WTC11 (cell line): ENCODE measurements at regions not wholly inside any gene's neighbourhood (a gene's known extent, or its start where the extent isn't known, plus 50 kb on each side); places are given as distances from the start of the nearest gene placed in this dataset.

ENCODE experiments used
- AFF4 ChIP-seq: sonication (generic); formaldehyde crosslinking; IDR thresholded peaks from 2 replicates; pipeline ENCODE4 v1.8.1; 2023; ENCODE audit warnings: mild to moderate bottlenecking, missing genetic modification reagents, borderline replicate concordance
- ARID4B ChIP-seq: sonication (generic); formaldehyde crosslinking; IDR thresholded peaks from 2 replicates; pipeline ENCODE4 v1.8.0; 2023; ENCODE audit warnings: missing genetic modification reagents, mild to moderate bottlenecking, borderline replicate concordance
- ATF1 ChIP-seq: sonication (generic); formaldehyde crosslinking; IDR thresholded peaks from 2 replicates; pipeline ENCODE4 v1.8.1; 2023; ENCODE audit warnings: mild to moderate bottlenecking, moderate library complexity, missing genetic modification reagents
- CTCF ChIP-seq: fragments of 200-600 bp; IDR thresholded peaks from 2 replicates; pipeline ENCODE4 v1.8.0; 2022; ENCODE audit warnings: antibody characterized with exemption
- JAZF1 ChIP-seq: fragments of 250-450 bp; sonication (Bioruptor Pico); IDR thresholded peaks from 2 replicates; pipeline ENCODE4 v1.9.0; 2021; ENCODE audit warnings: moderate library complexity, mild to moderate bottlenecking, inconsistent platforms
- MLX ChIP-seq: sonication (generic); formaldehyde crosslinking; IDR thresholded peaks from 2 replicates; pipeline ENCODE4 v1.8.1; 2023; ENCODE audit warnings: mild to moderate bottlenecking, missing genetic modification reagents, moderate library complexity
- NFATC4 ChIP-seq: fragments of 250-450 bp; sonication (Bioruptor Pico); IDR thresholded peaks from 2 replicates; pipeline ENCODE4 v1.9.0; 2021; ENCODE audit warnings: mild to moderate bottlenecking
- SMAD4 ChIP-seq: sonication (generic); formaldehyde crosslinking; IDR thresholded peaks from 2 replicates; pipeline ENCODE4 v1.8.0; 2022; ENCODE audit warnings: mild to moderate bottlenecking, missing genetic modification reagents
- USF1 ChIP-seq: sonication (generic); formaldehyde crosslinking; IDR thresholded peaks from 2 replicates; pipeline ENCODE4 v1.8.0; 2022; ENCODE audit warnings: mild to moderate bottlenecking, missing genetic modification reagents
- ZNF121 ChIP-seq: sonication (generic); formaldehyde crosslinking; IDR thresholded peaks from 2 replicates; pipeline ENCODE4 v1.8.0; 2023; ENCODE audit warnings: missing genetic modification reagents
- ZNF423 ChIP-seq: fragments of 250-450 bp; sonication (Bioruptor Pico); IDR thresholded peaks from 2 replicates; pipeline ENCODE4 v2.1.2; 2022; ENCODE audit warnings: mild to moderate bottlenecking, moderate library complexity

- TF ChIP-seq USF1 (CRISPR knock-in tag) (no peak), ZNF423 (CRISPR knock-in tag) (no peak), SMAD4 (CRISPR knock-in tag) (no peak), ARID4B (CRISPR knock-in tag) (no peak), MLX (CRISPR knock-in tag) (no peak), ZNF121 (CRISPR knock-in tag) (no peak), CTCF (no peak), NFATC4 (CRISPR knock-in tag) (no peak), AFF4 (CRISPR knock-in tag) (no peak), JAZF1 (CRISPR knock-in tag) (no peak), ATF1 (no peak)
These were observed 161.0 kb upstream of the GBE1 start for GRCh38 chr3:81922404-81922803.
